GM19438 (cell line): ENCODE measurements at regions not wholly inside any gene's neighbourhood (a gene's known extent, or its start where the extent isn't known, plus 50 kb on each side); places are given as distances from the start of the nearest gene placed in this dataset.

Source experiments
- ATAC-seq: cut with Tn5 transposase; IDR thresholded peaks from one replicate; pipeline ENCODE4 v1.9.1; 2021; ENCODE audit warnings: low read depth; ENCODE audit not compliant: unreplicated experiment

- ATAC-seq, result no peak
These were observed 394.4 kb downstream of the CDH26 start for GRCh38 chr20:60352596-60352995.

- no peak for ATAC-seq
These were observed 395.9 kb downstream of the CDH26 start for GRCh38 chr20:60354024-60354580.

- no peak for ATAC-seq
These were observed 399.9 kb downstream of the CDH26 start for GRCh38 chr20:60358101-60358500.

GRCh38 chr20:60359010-60359409 lies 400.8 kb downstream of the CDH26 start:
- no peak for ATAC-seq

GRCh38 chr20:60361761-60362395 lies 403.7 kb downstream of the CDH26 start:
- no peak for ATAC-seq

GRCh38 chr20:60362531-60362930 lies 404.3 kb downstream of the CDH26 start:
- no peak for ATAC-seq

- no peak for ATAC-seq
These were observed 405.5 kb downstream of the CDH26 start for GRCh38 chr20:60363698-60364097.

GRCh38 chr20:60365064-60365666 lies 406.9 kb downstream of the CDH26 start:
- ATAC-seq, result no peak

- ATAC-seq, result no peak
These were observed 407.7 kb downstream of the CDH26 start for GRCh38 chr20:60365882-60366281.

GRCh38 chr20:60371384-60371783 lies 413.2 kb downstream of the CDH26 start:
- no peak for ATAC-seq

GRCh38 chr20:60372275-60372674 lies 414.1 kb downstream of the CDH26 start:
- no peak for ATAC-seq

- ATAC-seq, result no peak
These were observed 414.6 kb downstream of the CDH26 start for GRCh38 chr20:60372822-60373221.

- no peak for ATAC-seq
These were observed 420.4 kb downstream of the CDH26 start for GRCh38 chr20:60378620-60379019.

- no peak for ATAC-seq
These were observed 423.6 kb downstream of the CDH26 start for GRCh38 chr20:60381643-60382400.

GRCh38 chr20:60389441-60389840 lies 431.2 kb downstream of the CDH26 start:
- no peak for ATAC-seq

- no peak for ATAC-seq
These were observed 431.7 kb downstream of the CDH26 start for GRCh38 chr20:60389882-60390281.

- no peak for ATAC-seq
These were observed 437.8 kb downstream of the CDH26 start for GRCh38 chr20:60395991-60396390.

GRCh38 chr20:60400567-60400966 lies 442.3 kb downstream of the CDH26 start:
- ATAC-seq, result no peak

GRCh38 chr20:60402189-60403058 lies 444.2 kb downstream of the CDH26 start:
- ATAC-seq, result no peak

- no peak for ATAC-seq
These were observed 445.0 kb downstream of the CDH26 start for GRCh38 chr20:60403105-60403741.
